ENCODE measurements at regions not wholly inside any gene's neighbourhood (a gene's known extent, or its start where the extent isn't known, plus 50 kb on each side); places are given as distances from the start of the nearest gene placed in this dataset.
A peak's percentile ranks its signal among the peaks of the same experiment; 100 is the strongest.
"Not testable (repeated sequence)": the region's sequence is repeated elsewhere in the genome, so short reads cannot be mapped to it uniquely, and the experiment has no call there.

DNA sequence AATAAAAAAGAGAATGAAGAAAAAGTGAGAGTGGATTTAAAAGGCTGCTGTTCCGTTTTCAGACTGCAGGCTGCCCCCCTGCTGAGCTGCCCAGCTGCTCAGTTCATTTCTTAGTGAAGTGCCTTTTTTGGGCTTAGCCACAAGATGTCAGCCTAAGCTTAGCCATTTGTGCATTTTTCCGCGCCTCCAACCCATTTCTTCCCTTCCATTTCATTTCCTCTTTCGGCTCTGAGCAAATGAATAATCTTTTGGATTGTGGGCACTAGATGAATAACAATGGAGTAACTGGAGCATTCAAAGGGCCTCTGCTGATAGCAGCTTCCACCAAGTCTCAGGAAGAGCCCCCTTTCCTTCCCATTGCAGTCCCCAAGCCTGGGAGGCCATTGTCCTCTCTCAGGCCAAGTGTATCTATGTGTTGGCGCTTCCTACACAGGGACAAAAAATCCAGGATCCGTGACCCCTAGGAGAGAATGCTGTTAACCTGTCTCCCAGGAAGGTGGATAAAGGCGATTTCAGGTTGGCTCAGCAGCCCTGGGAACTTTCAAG lies 83.5 kb upstream of the SPTLC3 start:
- DNase-seq, result peak; percentile 75 to 78

DNA sequence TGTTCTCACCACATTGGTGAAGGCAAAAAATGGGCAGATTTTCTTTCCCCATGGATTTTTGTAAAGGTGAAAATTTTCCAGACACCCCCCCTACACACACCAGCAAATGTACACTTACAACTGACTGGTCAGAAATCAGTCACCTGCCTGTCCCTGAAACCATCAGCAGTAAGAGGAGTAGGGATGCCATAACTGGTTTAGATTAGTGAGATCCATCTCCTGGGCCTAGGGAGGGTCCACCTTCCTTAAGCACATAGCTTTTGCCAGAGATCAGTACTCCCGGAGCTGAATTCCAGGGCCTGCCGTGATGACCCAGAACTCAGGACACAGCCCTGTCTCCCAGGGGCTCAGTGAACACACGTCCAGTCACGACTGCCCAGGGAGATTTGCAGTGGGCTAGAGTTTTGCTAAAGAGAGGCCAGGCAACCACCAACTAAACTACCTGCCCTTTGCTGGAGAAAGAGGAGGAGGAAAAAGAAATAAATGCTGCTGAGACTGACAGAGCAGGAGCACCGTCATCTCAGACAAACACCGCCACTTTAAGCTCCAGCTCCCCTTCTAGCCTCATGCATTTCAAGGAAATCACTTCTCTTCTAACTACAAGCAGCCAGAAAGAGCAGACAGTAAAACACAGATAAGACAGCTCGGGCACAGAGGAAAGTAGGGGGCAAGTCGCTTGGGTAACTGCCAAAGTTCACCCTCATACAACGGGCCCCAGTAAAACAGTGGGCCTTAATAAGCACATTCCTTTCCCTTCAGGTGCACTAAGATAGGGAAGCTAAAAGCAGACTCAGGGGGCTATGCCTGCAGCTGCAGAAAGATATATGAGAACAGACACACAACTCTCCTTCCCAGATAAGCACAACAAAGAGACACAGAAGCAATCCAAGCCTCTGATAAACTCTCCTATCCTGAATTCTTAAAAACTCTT lies 82.6 kb upstream of the SPTLC3 start:
- DNase-seq, result no peak

DNA sequence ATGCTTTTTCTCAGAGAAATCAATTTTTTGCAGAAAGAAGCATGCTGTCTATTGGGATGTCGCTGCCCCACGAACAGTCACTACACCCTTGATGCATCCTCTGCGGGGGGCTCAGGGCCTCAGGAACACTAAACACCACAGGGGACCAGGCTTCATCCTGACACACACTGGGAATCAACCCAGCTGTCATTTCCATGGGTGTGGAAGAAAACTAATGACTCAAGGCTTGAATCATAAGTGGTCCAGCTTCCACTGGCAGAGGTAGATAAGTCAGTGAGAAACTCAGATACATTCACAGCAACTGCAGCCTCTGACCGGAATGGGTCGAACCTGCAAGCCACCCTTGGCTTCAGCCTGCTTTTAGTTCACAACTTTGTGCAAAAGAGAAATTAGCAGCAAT lies 81.3 kb upstream of the SPTLC3 start:
- DNase-seq, result no peak

DNA sequence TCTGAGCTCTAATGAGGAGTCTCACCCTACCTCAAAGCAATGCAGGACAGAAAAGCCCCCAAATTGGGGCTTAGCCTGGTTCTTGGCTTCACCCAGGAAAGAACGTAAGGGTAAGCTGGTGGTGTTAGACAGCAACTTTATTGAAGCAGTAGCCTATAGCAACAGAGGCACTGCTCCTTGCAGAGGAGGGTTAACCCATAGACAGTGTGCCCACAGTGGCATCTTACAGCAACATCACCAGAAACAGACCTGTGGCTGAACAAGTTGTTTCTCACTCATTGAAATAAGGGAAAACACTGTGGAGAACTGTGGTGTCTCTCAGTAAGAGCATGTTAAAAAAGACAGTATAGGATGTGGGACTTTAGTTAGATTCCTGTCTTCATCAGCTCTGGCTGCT lies 80.4 kb upstream of the SPTLC3 start:
- DNase-seq, result no peak

DNA sequence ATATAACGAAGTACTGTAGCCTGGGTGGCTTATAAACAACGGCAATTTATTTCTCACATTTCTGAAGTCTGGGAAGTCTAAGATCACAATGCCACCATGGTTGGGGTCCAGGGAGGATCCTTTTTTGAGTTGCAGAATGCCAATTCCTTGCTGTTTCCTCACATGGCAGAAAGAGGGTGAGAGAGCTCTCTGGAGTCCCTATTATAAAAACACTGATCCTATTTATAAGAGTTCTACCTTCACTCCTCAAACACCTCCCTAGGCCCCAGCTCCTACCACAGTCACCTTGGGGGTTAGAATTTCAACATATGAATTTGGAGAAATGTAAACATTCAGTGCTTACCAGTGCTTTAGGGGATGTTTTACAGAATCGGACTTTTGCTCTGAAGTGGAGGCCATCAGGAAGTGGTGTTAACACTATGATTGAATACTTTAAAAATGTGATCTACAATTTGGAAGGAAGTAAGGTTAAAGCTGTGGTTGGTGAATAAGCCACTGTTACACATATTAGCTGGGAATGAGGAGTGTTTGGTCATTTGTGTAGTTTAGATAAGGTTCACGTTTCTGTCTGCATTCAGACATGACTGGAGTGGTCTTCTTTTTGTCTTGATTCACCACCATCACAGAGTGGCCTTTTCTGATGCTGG lies 79.9 kb upstream of the SPTLC3 start:
- no peak for DNase-seq

DNA sequence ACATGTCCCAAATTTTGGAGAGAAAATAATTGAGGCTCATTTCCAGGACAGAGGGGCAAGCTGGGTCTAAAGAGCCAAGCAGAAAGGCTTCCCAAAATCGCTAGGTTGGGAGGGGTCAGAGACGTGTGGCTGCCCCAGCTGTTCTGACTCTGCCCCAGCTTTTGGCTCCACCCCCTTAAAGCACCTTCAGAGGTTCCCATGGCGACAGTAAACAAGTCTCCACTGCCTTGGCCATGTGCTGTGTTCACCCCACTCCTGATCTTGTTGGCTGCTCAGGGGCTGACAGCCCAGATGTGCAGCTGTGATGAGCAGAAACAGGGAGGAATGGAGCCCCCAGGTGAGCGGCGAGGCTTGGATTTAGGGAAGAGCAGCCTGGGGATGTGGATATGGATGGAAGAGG lies 72.8 kb upstream of the SPTLC3 start:
- DNase-seq, result no peak

DNA sequence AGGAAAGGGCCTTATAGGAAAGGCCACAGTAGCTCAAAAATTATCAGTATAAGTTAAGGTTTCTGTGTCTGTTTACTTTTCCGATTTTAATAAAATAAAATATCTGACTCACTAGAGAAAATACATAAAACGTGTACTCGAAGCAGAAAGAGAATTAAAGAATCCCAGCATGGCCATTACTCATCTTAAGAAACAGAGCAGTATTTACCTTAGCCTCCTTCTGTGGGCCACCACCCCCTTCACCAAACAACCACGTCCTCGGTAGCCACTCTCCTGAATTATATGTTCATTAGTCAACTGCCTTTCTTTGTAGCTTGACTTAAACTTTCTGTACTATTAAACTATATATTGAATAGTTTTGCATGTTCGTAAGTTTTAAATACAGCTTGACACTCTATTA lies 72.2 kb upstream of the SPTLC3 start:
- DNase-seq, result no peak

DNA sequence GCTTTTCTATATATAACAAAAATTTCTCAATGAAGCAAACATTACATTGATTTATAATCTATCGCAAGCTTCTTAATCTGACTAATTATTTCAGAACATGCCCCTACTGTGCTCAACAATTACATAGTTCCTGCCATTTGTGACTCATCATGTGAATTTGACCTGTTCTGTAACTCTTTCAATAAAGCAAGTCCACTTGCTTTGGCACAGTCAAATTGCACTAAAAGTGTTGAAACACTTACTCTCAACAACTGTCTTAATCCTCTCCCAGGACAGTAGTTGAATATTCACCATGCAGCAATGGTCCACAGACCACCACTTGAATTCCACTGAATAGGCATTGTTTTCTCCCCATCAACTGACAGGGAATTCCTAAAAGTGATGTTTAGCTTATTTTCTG lies 67.7 kb upstream of the SPTLC3 start:
- no peak for DNase-seq

DNA sequence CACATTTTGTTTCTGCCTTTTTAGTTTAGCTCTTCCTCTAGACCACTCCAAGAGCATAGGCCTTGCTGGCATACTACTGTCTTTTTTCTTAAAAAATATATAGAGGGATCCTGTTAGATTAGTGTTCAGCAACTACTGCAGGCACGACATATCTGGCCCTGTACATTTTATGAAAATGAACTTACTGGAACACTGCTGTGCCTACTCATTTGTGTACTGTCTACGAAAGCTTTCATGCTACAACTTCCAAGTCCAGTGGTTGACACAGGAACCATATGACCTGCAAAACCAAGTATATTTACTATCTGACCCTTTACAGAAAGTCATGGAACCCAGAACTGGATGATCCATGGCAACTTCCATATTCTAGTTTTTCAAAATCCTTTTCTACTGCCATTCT lies 66.6 kb upstream of the SPTLC3 start:
- DNase-seq, result no peak

DNA sequence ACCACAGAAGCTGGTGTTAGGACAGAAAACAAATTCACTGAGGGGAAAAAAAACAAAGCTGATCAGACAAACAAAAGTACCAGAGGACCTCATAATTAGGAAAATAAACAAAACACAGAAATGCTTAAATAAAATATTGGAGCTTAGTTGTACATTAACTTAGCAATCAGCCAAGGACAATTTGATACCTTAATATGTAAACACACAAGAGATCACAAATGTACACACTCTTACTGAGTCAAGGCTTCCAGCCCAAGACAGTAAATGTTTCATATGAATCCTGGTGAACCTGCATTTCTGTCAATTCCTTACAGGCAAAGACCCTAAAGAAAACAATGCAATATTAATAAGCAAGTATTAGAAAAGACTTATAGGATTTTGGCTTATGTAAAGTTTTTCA lies 62.0 kb upstream of the SPTLC3 start:
- DNase-seq, result no peak

DNA sequence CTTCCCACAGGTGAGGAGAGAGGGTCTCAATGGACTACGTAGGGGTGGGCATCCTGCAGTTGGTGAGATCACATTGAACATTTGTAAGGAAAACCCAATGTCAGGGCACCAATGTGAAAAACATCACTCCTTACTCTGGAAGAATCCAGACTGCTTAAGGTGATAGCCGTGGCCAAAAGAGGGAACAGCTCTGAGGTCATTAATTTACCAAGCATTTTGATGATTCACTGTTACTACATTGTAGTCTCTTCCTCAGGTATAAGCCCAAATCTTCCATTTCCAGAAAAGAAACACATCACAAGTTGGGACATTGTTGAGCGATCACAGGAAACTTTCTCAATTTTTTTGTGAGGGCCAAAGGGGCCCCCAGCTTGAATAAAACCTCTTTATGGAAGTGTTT lies 61.1 kb upstream of the SPTLC3 start:
- DNase-seq, result no peak

DNA sequence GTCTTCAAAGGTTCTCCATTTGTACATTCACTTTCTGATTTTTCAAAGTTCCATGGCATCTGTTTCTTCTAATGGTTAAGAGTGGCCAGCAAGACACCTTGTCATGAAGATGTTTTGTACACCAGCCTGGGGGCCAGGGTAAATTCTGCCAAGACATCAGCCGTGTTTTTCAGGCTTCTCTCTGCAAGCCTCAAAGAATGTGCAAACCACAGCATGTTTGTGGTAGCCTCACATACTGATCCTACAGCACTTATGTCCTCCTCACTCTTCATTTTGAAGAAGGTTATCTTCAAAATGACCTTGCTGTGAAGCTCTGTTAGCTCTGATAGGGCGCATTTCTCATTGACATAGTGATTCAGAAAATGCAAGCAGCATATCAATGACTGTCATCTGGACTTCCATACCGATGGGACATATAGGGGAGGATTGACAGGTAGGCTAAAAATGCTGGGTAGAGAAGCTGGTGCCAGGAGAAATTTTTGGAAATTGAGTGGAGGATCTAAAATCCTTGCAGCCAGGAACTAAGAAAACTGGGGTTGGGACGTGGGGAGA lies 59.3 kb upstream of the SPTLC3 start:
- no peak for DNase-seq

DNA sequence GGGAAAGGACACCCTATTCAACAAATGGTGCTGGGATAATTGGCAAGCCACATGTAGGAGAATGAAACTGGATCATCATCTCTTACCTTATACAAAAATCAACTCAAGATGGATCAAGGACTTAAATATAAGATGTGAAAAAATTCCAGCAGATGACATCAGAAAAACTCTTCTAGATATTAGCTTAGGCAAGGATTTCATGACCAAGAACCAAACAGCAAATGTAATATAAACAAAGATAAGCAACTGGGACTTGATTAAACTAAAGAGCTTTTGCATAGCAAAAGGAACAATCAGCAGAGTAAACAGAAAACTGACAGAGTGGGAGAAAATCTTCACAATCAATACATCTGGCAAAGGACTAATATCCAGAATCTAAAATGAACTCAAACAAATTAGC lies 54.5 kb upstream of the SPTLC3 start:
- DNase-seq, result not testable (repeated sequence)

DNA sequence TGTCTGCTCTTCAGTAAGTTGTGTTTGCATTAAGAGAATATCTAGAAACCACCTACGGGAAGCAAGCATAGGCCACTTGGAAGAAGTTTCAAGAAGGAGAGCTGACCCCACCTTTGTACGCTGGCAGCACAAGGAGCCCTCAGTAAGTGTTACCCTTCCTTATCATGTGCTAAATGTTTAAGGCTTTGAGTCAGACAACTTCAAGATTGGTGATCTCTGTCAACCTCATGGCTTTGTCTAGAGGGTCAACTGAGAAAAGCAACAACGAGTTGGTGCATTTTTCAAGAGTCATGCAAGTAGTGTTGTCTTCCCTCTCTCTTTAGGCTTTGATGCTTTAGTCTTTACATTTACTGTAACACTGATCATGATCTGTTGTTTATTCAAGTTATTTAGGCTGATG lies 53.2 kb upstream of the SPTLC3 start:
- DNase-seq, result no peak

DNA sequence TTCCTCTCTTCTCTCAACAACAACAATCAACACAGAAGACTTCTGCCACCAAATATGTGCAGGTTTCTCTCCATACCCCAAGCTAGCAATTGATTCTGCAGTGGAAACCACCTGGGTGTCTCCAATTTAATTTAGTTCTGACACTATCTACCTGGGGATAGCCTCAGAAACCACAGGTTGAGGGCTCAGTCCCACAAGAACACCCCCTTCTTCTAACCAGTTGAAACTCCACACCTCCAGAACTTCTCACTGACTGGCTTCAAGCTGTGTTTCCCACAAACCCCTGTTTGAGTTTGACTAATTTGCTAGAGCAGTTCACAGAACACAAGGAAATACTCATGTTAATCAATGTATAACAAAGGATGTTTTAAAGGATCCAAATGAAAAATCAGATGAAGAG lies 52.5 kb upstream of the SPTLC3 start:
- no peak for DNase-seq

DNA sequence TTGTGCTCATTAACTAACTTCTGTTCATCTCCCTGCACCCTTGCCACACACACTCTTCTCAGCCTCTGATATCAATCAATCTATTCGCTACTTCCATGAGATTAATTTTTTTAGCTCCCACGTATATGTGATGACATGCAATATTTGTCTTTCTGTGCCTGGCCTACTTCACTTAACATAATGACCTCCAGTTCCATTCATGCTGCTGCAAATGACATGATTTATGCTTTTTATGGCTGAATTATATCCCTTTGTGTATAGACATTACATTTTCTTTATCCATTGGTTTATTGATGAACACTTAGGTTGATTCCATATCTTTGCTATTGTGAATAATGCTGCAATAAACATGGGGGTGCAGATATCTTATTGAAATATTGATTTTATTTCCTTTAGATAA lies 50.8 kb upstream of the SPTLC3 start:
- no peak for DNase-seq
